Adrenal gland (tissue), 9 donors: ENCODE measurements at regions not wholly inside any gene's neighbourhood (a gene's known extent, or its start where the extent isn't known, plus 50 kb on each side); places are given as distances from the start of the nearest gene placed in this dataset.

Experiments
- DNase-seq, 7 donors: peaks; one replicate each; pipeline ENCODE4 v3.0.0-alpha.2; 2019 to 2020
- H3K27ac ChIP-seq, 5 donors: fragments of 200-600 bp; sonication (generic) in 4 of 5; 1 replicate in 3 of 5; 2 replicates in 2 of 5; pipeline versions ENCODE4 v1.5.1 to v1.8.0; 2016 to 2020; ENCODE audit warnings: mild to moderate bottlenecking in 1 of 5
- H3K27me3 ChIP-seq: fragments of 200-600 bp; 2 replicates; pipeline ENCODE4 v1.8.0; 2021
- H3K36me3 ChIP-seq, 2 donors: fragments of 200-600 bp; replicated peaks in 1 of 2; 1 replicate in 1 of 2; 2 replicates in 1 of 2; pipeline versions ENCODE4 v1.5.1 to v1.8.0; 2018 to 2022
- H3K4me1 ChIP-seq, 2 donors: fragments of 200-600 bp; replicated peaks in 1 of 2; 1 replicate in 1 of 2; 2 replicates in 1 of 2; pipeline versions ENCODE4 v1.5.1 to v1.8.0; 2018 to 2021
- H3K4me3 ChIP-seq, 4 donors: fragments of 200-600 bp; sonication (generic) in 3 of 4; one replicate each; pipeline ENCODE4 v1.5.1; 2016 to 2018
- H3K9me3 ChIP-seq, 3 donors: fragments of 200-600 bp; sonication (generic) in 1 of 3; replicated peaks in 1 of 3; 1 replicate in 2 of 3; 2 replicates in 1 of 3; pipeline versions ENCODE4 v1.5.1 to v1.8.0; 2016 to 2021
- CTCF ChIP-seq, 6 experiments: fragments of 450-650 bp in 4 of 6; fragments of 200-600 bp in 2 of 6; sonication (generic) in 1 of 6; IDR thresholded peaks; 1 replicate in 5 of 6; 2 replicates in 1 of 6; pipeline versions ENCODE4 v1.5.1 to v1.8.0; 2016 to 2021; ENCODE audit warnings: antibody characterized with exemption in 6 of 6, mild to moderate bottlenecking in 2 of 6, moderate library complexity in 1 of 6
- POLR2A ChIP-seq, 2 donors: fragments of 450-650 bp; IDR thresholded peaks; one replicate each; pipeline ENCODE4 v1.6.1; 2017; ENCODE audit warnings: antibody characterized with exemption in 2 of 2, mild to moderate bottlenecking in 2 of 2, moderate library complexity in 1 of 2
- WGBS, 4 donors: extraction: QIAGEN DNeasy Blood & Tissue Kit in 2 of 4; methylation state at CpG; one replicate each; pipeline versions ENCODE4 v1.1.5 to v1.1.7; 2013 to 2017; 5-methylcytosine and 5-hydroxymethylcytosine counted together
- intact Hi-C, 2 donors: fragments of 100-400 bp; cut with DNase I; formaldehyde crosslinking; loops; one replicate each; pipeline versions ENCODE4 v1.14.1 to v1.15.0; 2022 to 2023
- microRNA counts, 2 donors: library from miRNA; unstranded; fragments of <30 nt; microRNA quantifications; one replicate each; lab custom pipeline; 2016
- microRNA-seq, 3 donors: library from miRNA; unstranded; fragments of <30 nt; microRNA quantifications; one replicate each; pipeline ENCODE4, GENCODE V29; 2017 to 2020
- small RNA-seq, 2 donors: library from RNA; depleted of rRNA; stranded (forward); fragments of <200 nt; gene quantifications; one replicate each; pipeline ENCODE3, GENCODE V24; 2016
- donor health status: healthy with polysubstance abuse.
- donor health status: Bipolar disorder and iron deficiency.
- donor health status: DM: yes; HTN: yes; CAD: no.
- donor health status: DM: no; HTN: no; CAD: no.
- donor health status: DM: no; HTN: no; CAD: no.

- Histone ChIP-seq H3K4me1 (no peaks in the 10 kb centered on the region), H3K36me3 (no peaks in the 10 kb centered on the region), H3K27me3 (no peaks in the 10 kb centered on the region), H3K4me3 (no peak overlapping the region), H3K27ac (no peak overlapping the region), H3K9me3 (no peaks in the 10 kb centered on the region)
- DNase-seq = no peak
- intact Hi-C loops = no loop called here
- WGBS, 4 donors = 80 to 94% (median 90%) methylated on average over 1 to 19 of the region's 19 CpGs
- TF ChIP-seq CTCF (IDR thresholded peaks at IDR 0.05) (no peak), POLR2A (IDR thresholded peaks at IDR 0.05) (no peak)
Measured at GRCh38 chr1:199959775-199960110, 67.8 kb upstream of the NR5A2 start.

GRCh38 chr1:199970125-199970524 lies 57.4 kb upstream of the NR5A2 start:
- H3K27ac ChIP-seq = no peak overlapping the region
- no peak overlapping the region for H3K4me3 ChIP-seq
- WGBS, 4 donors = 53 to 82% (median 69%) methylated on average over 1 of the region's 1 CpG
- no peaks in the 10 kb centered on the region for H3K4me1 ChIP-seq
- DNase-seq = no peak
- TF ChIP-seq POLR2A (IDR thresholded peaks at IDR 0.05) (no peak), CTCF (IDR thresholded peaks at IDR 0.05) (no peak)
- no peaks in the 10 kb centered on the region for H3K27me3 ChIP-seq
- intact Hi-C loops = no loop called here
- H3K9me3 ChIP-seq = no peaks in the 10 kb centered on the region
- H3K36me3 ChIP-seq = no peaks in the 10 kb centered on the region

- intact Hi-C loops = no loop called here
- 41 to 59% (median 53%) methylated on average over 6 of the region's 6 CpGs for WGBS, 4 donors
- Histone ChIP-seq H3K4me1 (no peaks in the 10 kb centered on the region), H3K9me3 (no peaks in the 10 kb centered on the region), H3K4me3 (no peak overlapping the region), H3K27me3 (no peaks in the 10 kb centered on the region), H3K27ac (no peak overlapping the region), H3K36me3 (no peaks in the 10 kb centered on the region)
- TF ChIP-seq CTCF (IDR thresholded peaks at IDR 0.05) (no peak), POLR2A (IDR thresholded peaks at IDR 0.05) (no peak)
- no peak for DNase-seq
Measured at GRCh38 chr1:199976496-199977144, 50.9 kb upstream of the NR5A2 start.

MicroRNA genes in the stretch of these regions (microRNA counts, 767-probe panel; counts per million panel counts)
- microRNA hsa-miR-181a-5p (lab: Ali Mortazavi, UCI) (6,210 to 7,050 counts per million in 2 donors), microRNA hsa-miR-181b-5p+hsa-miR-181d (lab: Ali Mortazavi, UCI) (3,558 to 3,883 counts per million in 2 donors)

Small RNA genes lying in the stretch of these regions (microRNA-seq; reads per million reads assigned to microRNA genes)
- 434 to 880 (median 771) reads per million in 3 donors for gene MIR181A1
- gene MIR181B1 = 3.1 to 10.2 (median 7.2) reads per million in 3 donors

Small RNA genes lying in the stretch of these regions (small RNA-seq; reads per million reads assigned to genes)
- gene MIR181A1 (18.9 to 22.4 reads per million in 2 donors), gene MIR181B1 (4.1 to 5.6 reads per million in 2 donors), gene RNU6-778P (0 reads per million in 2 donors)
